HUDEP-2 (cell line): ENCODE measurements at regions not wholly inside any gene's neighbourhood (a gene's known extent, or its start where the extent isn't known, plus 50 kb on each side); places are given as distances from the start of the nearest gene placed in this dataset.
"Not testable (repeated sequence)": the region's sequence is repeated elsewhere in the genome, so short reads cannot be mapped to it uniquely, and the experiment has no call there.

Experiments used
- DNase-seq, 76 experiments: peaks; one replicate each; lab custom pipeline; 2025; ENCODE audit not compliant: unreplicated experiment in 76 of 76; lab: John Stamatoyannopoulos, UW

DNA sequence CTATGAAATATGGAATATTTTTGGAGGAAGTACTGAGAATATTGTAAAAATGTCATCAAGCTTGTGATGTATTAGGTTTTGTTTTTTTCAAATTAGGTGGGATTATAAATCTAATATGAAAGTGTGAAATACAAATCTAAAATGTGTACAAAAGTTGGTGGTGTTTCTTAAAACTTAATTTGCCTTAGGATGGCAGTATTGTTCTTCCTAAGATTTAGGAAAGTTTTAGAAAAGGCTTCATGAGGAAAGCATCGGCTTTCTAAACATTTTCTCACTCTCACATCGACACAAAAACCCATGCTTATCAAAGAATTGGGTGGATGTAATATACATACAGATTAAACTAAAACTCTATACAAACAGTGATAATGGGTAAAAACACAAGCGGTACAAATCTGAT lies 972.0 kb upstream of the PCDH20 start:
- no peak for DNase-seq

GRCh38 chr13:62379241-62379640 lies 963.6 kb upstream of the PCDH20 start:
- DNase-seq, result not testable (repeated sequence)

GRCh38 chr13:62377838-62378237 lies 962.2 kb upstream of the PCDH20 start:
- no peak for DNase-seq

DNA sequence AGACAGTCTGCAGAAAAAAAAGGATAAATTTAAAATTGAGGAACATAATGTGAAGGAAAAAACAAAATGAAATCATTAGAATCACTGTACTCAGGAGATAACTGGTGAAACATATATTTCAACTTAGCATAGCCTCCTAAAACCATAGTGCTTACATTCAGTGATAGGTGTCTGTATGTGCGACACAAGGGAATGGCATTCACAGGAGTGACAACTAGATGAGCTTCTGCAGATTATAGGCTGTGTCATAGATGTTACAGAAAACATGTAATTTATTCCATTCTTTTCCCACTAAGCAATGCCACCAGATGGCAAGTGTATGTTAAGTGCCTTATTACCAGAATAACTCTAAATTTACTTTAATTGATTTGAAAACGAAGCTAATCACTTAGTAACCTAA lies 960.0 kb upstream of the PCDH20 start:
- no peak for DNase-seq

DNA sequence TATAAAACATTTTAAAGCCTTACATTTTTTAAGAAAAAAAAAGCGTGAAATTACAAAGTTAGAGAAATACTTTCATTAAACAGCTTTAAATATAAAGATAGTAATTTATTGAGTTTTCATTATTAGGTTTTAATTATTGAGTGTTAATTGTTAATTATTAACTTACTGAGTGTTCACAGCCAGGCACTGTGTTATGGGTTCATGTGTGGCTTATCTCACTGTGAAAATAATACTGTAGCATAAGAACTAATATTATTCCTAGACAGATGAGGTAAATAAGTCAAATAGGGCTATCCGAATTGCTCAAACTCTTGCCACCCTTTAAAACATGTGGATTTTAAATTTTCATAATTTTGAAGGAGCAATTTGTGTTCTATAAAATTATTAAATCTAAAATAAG lies 956.1 kb upstream of the PCDH20 start:
- no peak for DNase-seq

DNA sequence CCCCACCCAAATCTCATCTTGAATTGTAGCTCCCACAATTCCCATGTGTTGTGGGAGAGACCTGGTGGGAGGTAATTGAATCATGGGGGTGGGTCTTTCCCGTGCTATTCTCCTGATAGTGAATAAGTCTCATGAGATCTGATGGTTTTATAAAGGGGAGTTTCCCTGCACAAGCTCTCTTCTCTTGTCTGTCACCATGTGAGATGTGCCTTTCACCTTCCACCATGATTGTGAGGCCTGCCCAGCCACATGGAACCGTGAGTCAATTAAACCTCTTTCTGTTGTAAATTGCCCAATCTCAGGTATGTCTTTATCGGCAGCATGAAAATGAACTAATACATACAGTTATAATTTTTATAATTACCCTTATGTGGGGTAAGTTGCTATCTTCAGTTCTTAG lies 952.3 kb upstream of the PCDH20 start:
- not testable (repeated sequence) for DNase-seq

GRCh38 chr13:62360609-62361008 lies 945.0 kb upstream of the PCDH20 start:
- DNase-seq, result peak in 1 of 76 experiments; percentile 0

DNA sequence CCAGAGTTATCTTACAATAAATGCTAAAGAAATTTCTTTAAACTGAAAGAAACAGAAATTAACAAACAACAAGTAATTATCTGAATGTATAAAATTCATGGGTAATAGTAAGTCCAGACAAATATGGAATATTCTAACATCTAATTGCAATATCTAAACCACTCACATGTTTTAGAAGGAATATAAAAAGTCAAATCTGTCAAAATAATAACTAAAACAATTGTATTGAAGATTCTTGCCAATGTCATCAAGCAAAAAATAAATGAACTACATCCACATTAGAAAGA lies 942.9 kb upstream of the PCDH20 start:
- no peak for DNase-seq

GRCh38 chr13:62357887-62358645 lies 942.4 kb upstream of the PCDH20 start:
- DNase-seq, result peak in 50 of 76 experiments; percentile 0 to 58 (median 26)

GRCh38 chr13:62356977-62357376 lies 941.3 kb upstream of the PCDH20 start:
- no peak for DNase-seq

GRCh38 chr13:62337109-62337880 lies 921.6 kb upstream of the PCDH20 start:
- no peak for DNase-seq

- DNase-seq, result no peak
Measured at GRCh38 chr13:62336507-62336906, 920.9 kb upstream of the PCDH20 start.

DNA sequence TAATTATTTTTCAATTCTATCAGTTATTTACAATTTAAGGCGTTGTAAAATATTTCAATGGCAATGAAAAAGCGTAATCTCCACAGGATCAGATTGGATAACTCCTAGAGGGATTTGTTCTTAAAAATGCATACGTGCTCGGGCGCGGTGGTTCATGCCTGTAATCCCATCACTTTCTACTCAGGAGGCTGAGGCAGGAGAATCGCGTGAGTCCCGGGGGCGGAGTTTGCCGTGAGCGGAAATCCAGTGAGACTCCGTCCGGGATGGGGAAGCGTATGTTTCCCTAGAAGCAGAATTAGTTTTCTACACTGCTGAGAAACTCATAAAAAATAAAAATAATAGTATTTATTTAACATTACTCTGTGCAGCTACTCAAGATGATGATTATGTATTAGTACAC lies 917.8 kb upstream of the PCDH20 start:
- no peak for DNase-seq

DNA sequence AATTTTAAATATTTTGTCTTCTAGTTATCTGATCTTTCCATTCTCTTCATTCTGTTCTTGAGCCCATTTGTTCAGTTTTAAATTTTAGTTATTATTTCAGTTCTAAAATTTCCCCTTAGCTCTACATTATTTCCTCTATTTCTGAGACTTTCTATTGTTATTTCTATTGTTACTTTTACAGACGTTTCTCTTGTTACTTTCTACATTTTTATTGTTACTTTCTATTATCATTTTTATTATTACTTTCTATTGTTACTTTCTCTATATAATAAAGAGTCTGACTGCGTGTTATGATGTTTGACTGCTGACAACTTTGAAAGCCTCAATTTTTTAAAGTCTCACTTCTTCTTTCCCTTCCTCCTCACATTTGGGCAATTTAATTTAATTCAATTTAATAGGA lies 915.7 kb upstream of the PCDH20 start:
- no peak for DNase-seq

GRCh38 chr13:62327367-62327766 lies 911.7 kb upstream of the PCDH20 start:
- DNase-seq, result no peak

GRCh38 chr13:62324842-62325241 lies 909.2 kb upstream of the PCDH20 start:
- no peak for DNase-seq

GRCh38 chr13:62321895-62322294 lies 906.2 kb upstream of the PCDH20 start:
- no peak for DNase-seq

GRCh38 chr13:62321139-62321538 lies 905.5 kb upstream of the PCDH20 start:
- DNase-seq, result no peak

DNA sequence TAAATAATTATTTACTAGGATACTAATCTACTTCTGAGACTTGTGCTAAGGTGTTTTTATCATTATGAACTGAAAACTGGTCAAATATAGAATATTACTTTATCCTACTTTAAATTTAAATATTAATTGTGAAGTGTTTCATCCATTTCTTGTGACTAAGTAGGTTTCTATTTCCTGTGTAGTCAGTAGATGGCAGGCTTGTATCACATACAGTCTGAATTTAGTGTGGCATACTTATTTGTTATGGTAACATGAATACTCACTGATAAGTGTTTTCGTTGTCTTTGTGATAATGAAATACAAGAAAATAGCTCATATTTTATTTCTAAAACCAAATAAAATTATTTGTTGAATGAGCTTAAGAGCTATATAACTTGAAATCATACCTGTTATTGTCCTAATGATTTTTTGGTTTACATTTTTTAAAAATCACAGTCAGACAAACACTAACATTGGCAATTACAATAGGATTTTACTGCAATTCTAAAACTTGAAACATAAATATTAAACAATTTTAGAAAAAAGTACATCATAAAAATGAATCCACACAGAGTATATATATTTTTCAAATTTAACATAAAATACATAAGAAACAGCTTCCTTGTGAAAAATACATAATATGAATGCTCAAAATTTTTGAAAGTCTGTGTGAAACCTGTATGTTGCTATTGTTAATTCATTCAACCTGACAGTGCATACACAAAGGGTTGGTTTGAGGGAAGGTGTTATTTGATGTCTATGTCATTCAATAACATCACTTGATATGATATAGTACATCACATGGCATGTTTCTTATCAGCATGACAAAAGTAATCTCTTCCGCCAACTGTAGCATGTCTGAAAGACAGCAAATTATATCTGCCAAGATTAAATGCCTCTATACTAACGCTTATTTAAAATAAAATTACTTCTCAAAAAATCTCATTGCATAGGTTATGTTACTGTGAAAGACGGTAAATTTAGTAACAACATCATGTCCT lies 904.8 kb upstream of the PCDH20 start:
- DNase-seq, result peak in 33 of 76 experiments; percentile 1 to 65 (median 31)

- no peak for DNase-seq
Measured at GRCh38 chr13:62309904-62310303, 894.3 kb upstream of the PCDH20 start.

- DNase-seq, result no peak
Measured at GRCh38 chr13:62305756-62306155, 890.1 kb upstream of the PCDH20 start.
